T-helper 2 cell treated with Interferon-gamma antibody and Interleukin-4, amounts not matched to agents 5 μg/mL and 100 μg/mL, for 36 hours (primary cell): ENCODE measurements at regions not wholly inside any gene's neighbourhood (a gene's known extent, or its start where the extent isn't known, plus 50 kb on each side); places are given as distances from the start of the nearest gene placed in this dataset.
"Not testable (repeated sequence)": the region's sequence is repeated elsewhere in the genome, so short reads cannot be mapped to it uniquely, and the experiment has no call there.

ENCODE experiments used
- DNase-seq: peaks from one replicate; pipeline ENCODE4 v3.0.0; 2021; ENCODE audit warnings: low spot score
- H3K27ac Mint-ChIP-seq: one replicate; pipeline ENCODE4 v1.8.0; 2021; ENCODE audit warnings: mild to moderate bottlenecking, mixed read lengths
- H3K27me3 Mint-ChIP-seq: one replicate; pipeline ENCODE4 v1.8.0; 2021; ENCODE audit warnings: low read depth, mixed read lengths
- H3K36me3 Mint-ChIP-seq: one replicate; pipeline ENCODE4 v1.8.0; 2021; ENCODE audit warnings: low read depth, mixed read lengths
- H3K4me1 Mint-ChIP-seq: one replicate; pipeline ENCODE4 v1.8.0; 2021; ENCODE audit warnings: low read depth, mixed read lengths
- H3K4me3 Mint-ChIP-seq: one replicate; pipeline ENCODE4 v1.8.0; 2022; ENCODE audit warnings: mild to moderate bottlenecking, moderate library complexity, mixed read lengths
- H3K9me3 Mint-ChIP-seq: one replicate; pipeline ENCODE4 v1.8.0; 2021; ENCODE audit warnings: mixed read lengths

DNA sequence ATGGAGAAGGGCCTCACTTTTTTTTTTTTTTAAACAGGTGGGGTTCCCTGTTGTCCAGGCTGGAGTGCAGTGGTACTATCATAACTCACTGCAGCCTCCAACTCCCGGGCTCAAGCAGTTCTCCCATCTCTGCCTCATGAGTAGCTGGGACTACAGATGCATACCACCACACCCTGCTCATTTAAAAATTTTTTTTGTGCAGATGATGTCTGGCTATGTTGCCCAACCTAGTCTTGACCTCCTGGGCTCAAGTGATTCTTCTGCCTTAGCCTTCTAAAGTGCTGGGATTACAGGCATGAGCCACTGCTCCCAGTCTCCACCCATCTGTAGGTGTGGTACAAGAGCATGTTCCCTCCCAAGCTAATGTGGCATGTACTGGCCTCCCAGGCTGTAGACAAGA is 380.6 kb upstream of the AMELY start:
- no peak overlapping the region for H3K4me3 Mint-ChIP-seq
- H3K36me3 Mint-ChIP-seq = peaks cover 47% of the 10 kb centered on the region
- no peaks in the 10 kb centered on the region for H3K9me3 Mint-ChIP-seq
- no peak for DNase-seq
- H3K27ac Mint-ChIP-seq = peak overlapping the region; percentile 92
- peaks cover 39% of the 10 kb centered on the region for H3K4me1 Mint-ChIP-seq
- H3K27me3 Mint-ChIP-seq = no peaks in the 10 kb centered on the region

GRCh38 chrY:7289889-7290833 is 378.6 kb upstream of the AMELY start:
- Mint-ChIP-seq H3K9me3 (no peaks in the 10 kb centered on the region), H3K27ac (peak overlapping the region; percentile 92), H3K27me3 (no peaks in the 10 kb centered on the region), H3K4me1 (peaks cover 38% of the 10 kb centered on the region), H3K4me3 (peak overlapping the region; percentile 81), H3K36me3 (peaks cover 50% of the 10 kb centered on the region)
- DNase-seq = no peak

DNA sequence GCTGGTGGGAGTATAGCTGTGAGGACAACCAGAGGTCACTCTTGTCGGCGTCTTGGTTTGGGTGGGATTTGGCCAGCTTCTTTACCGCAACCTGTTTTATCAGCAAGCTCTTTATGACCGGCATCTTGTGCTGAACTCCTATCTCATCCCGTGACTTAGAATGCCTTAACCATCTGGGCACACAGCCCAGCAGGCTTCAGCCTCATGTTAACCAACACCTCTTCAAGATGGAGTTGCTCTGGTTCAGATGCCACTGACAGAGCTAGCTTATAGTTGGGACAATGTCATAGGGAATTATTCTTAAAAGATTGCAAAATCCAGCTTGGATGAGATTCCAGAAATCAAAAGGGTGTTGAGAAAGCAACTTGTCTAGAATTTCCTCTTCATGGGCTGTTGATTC is 377.1 kb upstream of the AMELY start:
- Mint-ChIP-seq H3K27me3 (no peaks in the 10 kb centered on the region), H3K4me1 (peaks cover 47% of the 10 kb centered on the region), H3K9me3 (no peaks in the 10 kb centered on the region), H3K4me3 (no peak overlapping the region), H3K27ac (peak overlapping the region; percentile 36), H3K36me3 (peaks cover 61% of the 10 kb centered on the region)
- no peak for DNase-seq

GRCh38 chrY:7287963-7288362 is 376.4 kb upstream of the AMELY start:
- peaks cover 52% of the 10 kb centered on the region for H3K4me1 Mint-ChIP-seq
- H3K4me3 Mint-ChIP-seq, H3K9me3 Mint-ChIP-seq, H3K27me3 Mint-ChIP-seq, DNase-seq: not testable (repeated sequence)
- H3K36me3 Mint-ChIP-seq = peaks cover 65% of the 10 kb centered on the region
- peak overlapping the region; percentile 43 for H3K27ac Mint-ChIP-seq

GRCh38 chrY:7285388-7285787 is 373.8 kb upstream of the AMELY start:
- Mint-ChIP-seq H3K36me3 (peaks cover 53% of the 10 kb centered on the region), H3K4me3 (no peak overlapping the region), H3K4me1 (peaks cover 42% of the 10 kb centered on the region), H3K27ac (no peak overlapping the region), H3K9me3 (no peaks in the 10 kb centered on the region), H3K27me3 (no peaks in the 10 kb centered on the region)
- DNase-seq = no peak

DNA sequence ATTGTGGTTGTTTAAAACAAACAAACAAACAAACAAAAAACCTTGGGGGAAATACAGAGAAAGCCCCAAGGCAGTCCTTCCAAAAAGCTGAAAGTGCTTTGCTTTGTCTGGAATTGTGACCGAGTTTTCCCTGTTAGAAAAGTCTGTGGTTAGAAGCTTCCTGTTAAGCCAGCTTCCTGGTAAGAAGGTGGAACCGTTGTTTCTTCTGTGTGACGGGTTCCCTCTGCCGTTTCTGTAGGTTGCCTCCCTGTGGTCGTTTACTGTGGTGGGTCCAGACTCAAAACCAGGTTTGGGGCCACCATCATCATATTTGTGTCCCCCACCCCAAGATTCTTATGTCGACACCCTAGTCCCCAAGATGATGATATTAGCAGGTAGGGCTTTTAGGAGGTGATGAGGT is 371.4 kb upstream of the AMELY start:
- H3K4me1 Mint-ChIP-seq = peaks cover 50% of the 10 kb centered on the region
- DNase-seq = no peak
- no peaks in the 10 kb centered on the region for H3K27me3 Mint-ChIP-seq
- peaks cover 58% of the 10 kb centered on the region for H3K36me3 Mint-ChIP-seq
- peak overlapping the region; percentile 81 for H3K27ac Mint-ChIP-seq
- peak overlapping the region; percentile 76 for H3K4me3 Mint-ChIP-seq
- H3K9me3 Mint-ChIP-seq = no peaks in the 10 kb centered on the region

DNA sequence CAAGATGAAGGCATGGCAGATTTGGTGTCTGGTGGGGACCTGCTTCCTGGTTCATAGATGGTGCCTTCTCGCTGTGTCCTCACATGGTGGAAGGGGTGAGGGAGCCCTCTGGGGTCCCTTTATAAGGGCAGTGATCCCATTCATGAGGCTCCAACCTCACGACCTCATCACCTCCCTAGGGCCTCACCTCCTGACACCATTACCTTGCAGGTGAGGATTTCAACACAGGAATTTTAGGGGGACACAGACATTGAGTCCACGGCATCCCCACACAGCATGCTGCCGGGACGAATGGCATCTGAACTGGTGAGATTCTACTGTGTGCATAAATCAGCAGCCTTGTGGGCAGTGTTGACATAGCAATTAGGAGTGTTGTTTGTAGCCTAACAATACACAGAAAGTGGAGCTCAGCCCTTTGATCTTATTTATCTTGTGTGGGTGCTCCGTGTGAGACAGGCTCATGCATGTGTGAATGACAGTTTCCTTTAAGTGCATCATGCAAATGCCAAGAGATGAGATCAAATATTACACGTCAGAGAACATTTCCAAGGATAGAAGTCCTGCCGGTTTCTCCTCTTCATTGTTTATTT is 368.7 kb upstream of the AMELY start:
- H3K4me1 Mint-ChIP-seq = peaks cover 41% of the 10 kb centered on the region

DNA sequence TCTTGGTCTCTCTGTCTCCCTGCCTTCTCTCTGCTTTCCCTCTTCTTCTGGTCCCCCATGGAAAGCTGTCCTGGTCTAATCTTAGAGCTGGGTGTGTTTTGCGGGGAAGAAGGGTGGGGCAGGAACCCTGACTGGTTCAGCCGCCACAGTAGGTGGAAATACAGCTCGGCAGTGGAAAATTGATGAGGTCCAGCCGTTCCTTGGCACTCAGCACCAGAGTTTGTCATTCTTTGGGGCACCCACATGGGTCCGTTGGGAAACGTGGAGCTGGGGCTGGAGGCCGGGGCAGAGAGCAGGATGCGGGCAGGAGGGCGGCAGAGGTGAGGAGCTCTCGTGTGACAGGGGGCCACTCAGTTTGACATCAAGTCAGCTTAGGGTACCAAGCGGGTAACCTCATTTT is 364.2 kb upstream of the AMELY start:
- no peak for DNase-seq
- H3K4me3 Mint-ChIP-seq = peak overlapping the region; percentile 100
- H3K27me3 Mint-ChIP-seq = no peaks in the 10 kb centered on the region
- peaks cover 43% of the 10 kb centered on the region for H3K36me3 Mint-ChIP-seq
- no peaks in the 10 kb centered on the region for H3K9me3 Mint-ChIP-seq
- peaks cover 27% of the 10 kb centered on the region for H3K4me1 Mint-ChIP-seq
- H3K27ac Mint-ChIP-seq = peak overlapping the region; percentile 94

More for the DNA sequence above, 368.7 kb upstream of the AMELY start:
- H3K27me3 Mint-ChIP-seq, DNase-seq, H3K9me3 Mint-ChIP-seq: not testable (repeated sequence)
- Mint-ChIP-seq H3K36me3 (peaks cover 61% of the 10 kb centered on the region), H3K27ac (peak overlapping the region; percentile 88), H3K4me3 (peak overlapping the region; percentile 86)

- Mint-ChIP-seq H3K36me3 (peaks cover 42% of the 10 kb centered on the region), H3K27ac (peak overlapping the region; percentile 94), H3K4me3 (peak overlapping the region; percentile 100), H3K4me1 (peaks cover 26% of the 10 kb centered on the region), H3K27me3 (no peaks in the 10 kb centered on the region), H3K9me3 (no peaks in the 10 kb centered on the region)
- no peak for DNase-seq
These were observed 363.5 kb upstream of the AMELY start for GRCh38 chrY:7275014-7275413.

DNA sequence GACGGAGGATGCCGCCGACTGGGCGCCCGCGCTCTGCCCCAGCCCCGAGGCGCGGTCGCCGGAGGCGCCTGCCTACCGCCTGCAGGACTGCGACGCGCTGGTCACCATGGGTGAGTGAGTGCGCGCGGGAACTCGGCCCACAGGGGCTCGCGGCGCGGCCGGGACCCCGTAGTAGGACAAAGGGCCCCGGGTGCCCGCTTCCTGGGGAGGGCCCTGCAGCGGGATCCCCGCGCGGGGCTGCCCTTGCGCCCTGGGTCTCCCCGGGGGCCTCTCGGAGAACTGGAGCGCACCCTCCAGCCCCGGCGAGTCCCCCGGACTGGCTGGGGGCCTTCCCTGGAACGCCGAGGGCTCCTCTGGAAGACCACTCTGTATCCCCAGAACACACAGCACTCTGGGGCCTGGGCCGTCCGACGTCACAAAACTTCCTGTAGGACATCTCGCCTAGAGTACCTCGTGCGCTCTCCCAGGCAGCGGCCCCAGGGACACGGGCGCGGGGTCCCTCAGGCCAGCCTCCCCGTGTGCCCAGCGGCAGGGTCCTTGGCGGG is 362.9 kb upstream of the AMELY start:
- Mint-ChIP-seq H3K27ac (peak overlapping the region; percentile 94), H3K9me3 (no peaks in the 10 kb centered on the region), H3K4me1 (peaks cover 21% of the 10 kb centered on the region), H3K4me3 (peak overlapping the region; percentile 100), H3K27me3 (no peaks in the 10 kb centered on the region), H3K36me3 (peaks cover 37% of the 10 kb centered on the region)
- DNase-seq = no peak

- peak overlapping the region; percentile 96 for H3K4me3 Mint-ChIP-seq
- no peaks in the 10 kb centered on the region for H3K9me3 Mint-ChIP-seq
- H3K27me3 Mint-ChIP-seq = no peaks in the 10 kb centered on the region
- peaks cover 30% of the 10 kb centered on the region for H3K36me3 Mint-ChIP-seq
- DNase-seq = peak; percentile 85
- H3K27ac Mint-ChIP-seq = peak overlapping the region; percentile 97
- H3K4me1 Mint-ChIP-seq = peaks cover 13% of the 10 kb centered on the region
These were observed 362.1 kb upstream of the AMELY start for GRCh38 chrY:7273587-7274203.

GRCh38 chrY:7272556-7273195 is 361.1 kb upstream of the AMELY start:
- Mint-ChIP-seq H3K9me3 (no peaks in the 10 kb centered on the region), H3K27ac (peak overlapping the region; percentile 97), H3K4me1 (peaks cover 11% of the 10 kb centered on the region), H3K36me3 (peaks cover 27% of the 10 kb centered on the region), H3K27me3 (no peaks in the 10 kb centered on the region), H3K4me3 (peak overlapping the region; percentile 96)
- peak; percentile 40 for DNase-seq

GRCh38 chrY:7263773-7264172 is 352.2 kb upstream of the AMELY start:
- Mint-ChIP-seq H3K27ac (no peak overlapping the region), H3K4me3 (no peak overlapping the region), H3K4me1 (peaks cover 9% of the 10 kb centered on the region), H3K9me3 (no peaks in the 10 kb centered on the region), H3K36me3 (no peaks in the 10 kb centered on the region), H3K27me3 (no peaks in the 10 kb centered on the region)
- DNase-seq = no peak
